HG03439 (cell line): ENCODE measurements at regions not wholly inside any gene's neighbourhood (a gene's known extent, or its start where the extent isn't known, plus 50 kb on each side); places are given as distances from the start of the nearest gene placed in this dataset.

ENCODE experiments used
- ATAC-seq: cut with Tn5 transposase; IDR thresholded peaks from one replicate; pipeline ENCODE4 v1.9.1; 2021; ENCODE audit warnings: mild to moderate bottlenecking, moderate library complexity; ENCODE audit not compliant: unreplicated experiment

GRCh38 chr14:61940666-61941420 lies 178.6 kb downstream of the SNAPC1 start:
- ATAC-seq, result no peak

GRCh38 chr14:61941421-61942150 lies 179.4 kb downstream of the SNAPC1 start:
- no peak for ATAC-seq

- no peak for ATAC-seq
Observed at GRCh38 chr14:61948376-61948775, 186.2 kb downstream of the SNAPC1 start.

- no peak for ATAC-seq
Observed at GRCh38 chr14:61950340-61950739, 188.1 kb downstream of the SNAPC1 start.

- no peak for ATAC-seq
Observed at GRCh38 chr14:61953602-61954001, 191.4 kb downstream of the SNAPC1 start.

- no peak for ATAC-seq
Observed at GRCh38 chr14:61954306-61954705, 192.1 kb downstream of the SNAPC1 start.

- ATAC-seq, result no peak
Observed at GRCh38 chr14:61956517-61956916, 194.3 kb downstream of the SNAPC1 start.

GRCh38 chr14:61959348-61959747 lies 197.1 kb downstream of the SNAPC1 start:
- ATAC-seq, result no peak

- ATAC-seq, result no peak
Observed at GRCh38 chr14:61961369-61961768, 199.1 kb downstream of the SNAPC1 start.

- no peak for ATAC-seq
Observed at GRCh38 chr14:61963926-61964325, 201.7 kb downstream of the SNAPC1 start.

GRCh38 chr14:61965030-61965745 lies 203.0 kb downstream of the SNAPC1 start:
- no peak for ATAC-seq

- no peak for ATAC-seq
Observed at GRCh38 chr14:61968207-61968606, 206.0 kb downstream of the SNAPC1 start.

GRCh38 chr14:61972711-61973110 lies 210.5 kb downstream of the SNAPC1 start:
- no peak for ATAC-seq

GRCh38 chr14:61973981-61974380 lies 211.8 kb downstream of the SNAPC1 start:
- no peak for ATAC-seq

GRCh38 chr14:61977217-61977616 lies 215.0 kb downstream of the SNAPC1 start:
- no peak for ATAC-seq

- ATAC-seq, result no peak
Observed at GRCh38 chr14:61988240-61988639, 226.0 kb downstream of the SNAPC1 start.

- no peak for ATAC-seq
Observed at GRCh38 chr14:61992139-61992538, 229.9 kb downstream of the SNAPC1 start.

GRCh38 chr14:61992926-61993325 lies 230.7 kb downstream of the SNAPC1 start:
- ATAC-seq, result no peak

GRCh38 chr14:61994589-61994988 lies 232.4 kb downstream of the SNAPC1 start:
- no peak for ATAC-seq

- no peak for ATAC-seq
Observed at GRCh38 chr14:61996753-61997152, 234.5 kb downstream of the SNAPC1 start.

GRCh38 chr14:61997161-61997560 lies 234.9 kb downstream of the SNAPC1 start:
- ATAC-seq, result no peak

GRCh38 chr14:62001963-62002362 lies 239.7 kb downstream of the SNAPC1 start:
- no peak for ATAC-seq
